Ishikawa (cell line): ENCODE measurements at regions not wholly inside any gene's neighbourhood (a gene's known extent, or its start where the extent isn't known, plus 50 kb on each side); places are given as distances from the start of the nearest gene placed in this dataset.

Source experiments
- CEBPB ChIP-seq: IDR thresholded peaks from 2 replicates; pipeline ENCODE4 v1.6.1; 2012
- EP300 ChIP-seq: IDR thresholded peaks from 2 replicates; pipeline ENCODE4 v1.6.1; 2012; ENCODE audit warnings: borderline replicate concordance
- RAD21 ChIP-seq: IDR thresholded peaks from 2 replicates; pipeline ENCODE4 v1.6.1; 2012; ENCODE audit warnings: low read depth
- TAF1 ChIP-seq: IDR thresholded peaks from 2 replicates; pipeline ENCODE4 v1.6.1; 2012; ENCODE audit warnings: low read depth, mild to moderate bottlenecking
- TEAD4 ChIP-seq: IDR thresholded peaks from 2 replicates; pipeline ENCODE4 v1.6.1; 2012
- TF ChIP-seq, protein P1 (sequence below): IDR thresholded peaks from 2 replicates; pipeline ENCODE4 v1.6.1; 2012; ENCODE audit warnings: low read depth, mild to moderate bottlenecking

DNA sequence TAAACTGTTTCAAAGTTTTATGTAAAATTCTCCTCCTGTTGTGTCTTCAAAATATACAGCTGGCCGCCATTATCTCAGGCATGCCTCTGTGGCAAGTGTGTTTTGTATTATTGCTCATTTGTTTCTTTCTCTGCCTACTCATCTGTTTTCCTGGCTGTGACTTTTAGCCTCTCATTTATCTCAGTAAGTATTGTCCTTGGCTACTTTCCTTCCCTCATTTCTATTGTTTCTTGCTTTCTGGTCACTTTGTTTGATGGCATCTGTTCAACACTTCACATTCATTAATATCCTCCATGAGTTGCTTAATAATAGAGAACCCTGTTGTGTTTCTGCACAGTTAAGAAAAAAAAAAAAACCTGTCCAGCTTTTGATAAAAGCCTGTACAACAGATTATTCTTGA lies 869.4 kb downstream of the PCDH17 start:
- no peak for TF ChIP-seq RAD21
- TF ChIP-seq EP300, result no peak
- TF ChIP-seq TAF1, result no peak
- no peak for TF ChIP-seq TEAD4
- TF ChIP-seq, protein P1, sequence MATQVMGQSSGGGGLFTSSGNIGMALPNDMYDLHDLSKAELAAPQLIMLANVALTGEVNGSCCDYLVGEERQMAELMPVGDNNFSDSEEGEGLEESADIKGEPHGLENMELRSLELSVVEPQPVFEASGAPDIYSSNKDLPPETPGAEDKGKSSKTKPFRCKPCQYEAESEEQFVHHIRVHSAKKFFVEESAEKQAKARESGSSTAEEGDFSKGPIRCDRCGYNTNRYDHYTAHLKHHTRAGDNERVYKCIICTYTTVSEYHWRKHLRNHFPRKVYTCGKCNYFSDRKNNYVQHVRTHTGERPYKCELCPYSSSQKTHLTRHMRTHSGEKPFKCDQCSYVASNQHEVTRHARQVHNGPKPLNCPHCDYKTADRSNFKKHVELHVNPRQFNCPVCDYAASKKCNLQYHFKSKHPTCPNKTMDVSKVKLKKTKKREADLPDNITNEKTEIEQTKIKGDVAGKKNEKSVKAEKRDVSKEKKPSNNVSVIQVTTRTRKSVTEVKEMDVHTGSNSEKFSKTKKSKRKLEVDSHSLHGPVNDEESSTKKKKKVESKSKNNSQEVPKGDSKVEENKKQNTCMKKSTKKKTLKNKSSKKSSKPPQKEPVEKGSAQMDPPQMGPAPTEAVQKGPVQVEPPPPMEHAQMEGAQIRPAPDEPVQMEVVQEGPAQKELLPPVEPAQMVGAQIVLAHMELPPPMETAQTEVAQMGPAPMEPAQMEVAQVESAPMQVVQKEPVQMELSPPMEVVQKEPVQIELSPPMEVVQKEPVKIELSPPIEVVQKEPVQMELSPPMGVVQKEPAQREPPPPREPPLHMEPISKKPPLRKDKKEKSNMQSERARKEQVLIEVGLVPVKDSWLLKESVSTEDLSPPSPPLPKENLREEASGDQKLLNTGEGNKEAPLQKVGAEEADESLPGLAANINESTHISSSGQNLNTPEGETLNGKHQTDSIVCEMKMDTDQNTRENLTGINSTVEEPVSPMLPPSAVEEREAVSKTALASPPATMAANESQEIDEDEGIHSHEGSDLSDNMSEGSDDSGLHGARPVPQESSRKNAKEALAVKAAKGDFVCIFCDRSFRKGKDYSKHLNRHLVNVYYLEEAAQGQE, result no peak
- TF ChIP-seq CEBPB, result no peak
